T-helper 1 cell treated with Interleukin-12 subunit alpha and Interleukin-12 subunit beta and Interleukin-4 antibody, amounts not matched to agents 30 ng/mL and 1 ng/mL, for 36 hours (primary cell): ENCODE measurements at regions not wholly inside any gene's neighbourhood (a gene's known extent, or its start where the extent isn't known, plus 50 kb on each side); places are given as distances from the start of the nearest gene placed in this dataset.

Source experiments
- intact Hi-C: fragments of 100-400 bp; cut with micrococcal nuclease; formaldehyde crosslinking; loops from one replicate; pipeline ENCODE4 v1.15.1; 2024

DNA sequence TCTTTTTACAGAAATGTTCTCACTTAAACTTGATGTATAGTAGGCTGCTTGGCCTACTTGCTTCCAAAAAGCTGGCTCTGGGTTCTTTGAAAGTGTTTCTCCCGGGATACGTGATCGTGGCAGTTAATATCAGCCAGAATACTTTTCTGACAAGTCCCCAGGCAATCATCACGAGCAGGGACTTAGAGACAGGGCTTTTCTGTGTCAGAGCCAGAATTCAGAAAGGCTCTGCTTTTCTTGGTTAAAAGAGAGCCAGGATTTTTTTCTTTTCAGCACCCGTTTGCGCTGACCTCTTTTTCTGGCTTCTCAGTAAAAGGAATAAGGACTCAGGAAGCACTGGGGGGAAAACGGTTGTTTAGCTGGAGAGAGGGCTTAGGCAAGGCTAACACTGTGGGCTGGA is 57.8 kb upstream of the ARHGAP5 start:
- intact Hi-C loops = no loop called here

DNA sequence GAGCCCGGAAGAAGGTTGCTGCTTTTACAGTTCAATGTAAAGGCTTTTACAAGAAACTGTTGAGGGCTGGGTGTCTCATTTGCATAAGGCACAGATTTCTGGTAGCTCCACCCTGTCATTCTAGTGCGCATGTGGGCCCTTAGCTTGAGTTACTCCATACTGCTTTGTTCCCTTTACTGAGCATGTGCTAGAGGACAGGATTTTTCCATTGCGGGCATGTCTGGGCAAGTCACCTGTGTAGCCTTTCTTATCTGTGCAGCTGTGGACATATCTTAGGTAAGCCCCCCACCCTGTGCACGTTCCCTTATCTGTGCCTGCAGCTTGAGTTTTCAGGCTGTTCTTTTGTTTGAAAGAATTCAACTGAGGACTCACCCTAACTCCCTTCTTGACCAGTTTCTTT is 56.2 kb upstream of the ARHGAP5 start:
- intact Hi-C loops = no loop called here

DNA sequence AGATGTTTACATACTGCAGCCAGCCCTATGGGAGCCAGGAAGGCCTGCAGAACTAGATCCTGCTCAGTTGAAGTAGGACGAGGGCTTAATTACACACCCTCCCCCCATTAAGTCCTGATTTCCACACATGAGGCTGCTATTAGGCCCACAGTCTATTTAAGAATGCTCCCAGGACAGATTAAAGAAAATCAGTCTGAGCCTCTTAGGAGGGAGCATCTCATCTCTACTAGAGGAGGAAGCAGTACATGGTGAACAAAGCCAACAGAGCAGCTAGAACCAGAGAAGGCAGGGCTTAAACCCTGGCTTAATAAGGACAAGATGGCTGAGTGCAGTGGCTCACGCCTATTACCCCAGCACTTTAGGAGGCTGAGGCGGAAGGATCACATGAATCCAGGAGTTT is 55.8 kb upstream of the ARHGAP5 start:
- intact Hi-C loops = no loop called here

DNA sequence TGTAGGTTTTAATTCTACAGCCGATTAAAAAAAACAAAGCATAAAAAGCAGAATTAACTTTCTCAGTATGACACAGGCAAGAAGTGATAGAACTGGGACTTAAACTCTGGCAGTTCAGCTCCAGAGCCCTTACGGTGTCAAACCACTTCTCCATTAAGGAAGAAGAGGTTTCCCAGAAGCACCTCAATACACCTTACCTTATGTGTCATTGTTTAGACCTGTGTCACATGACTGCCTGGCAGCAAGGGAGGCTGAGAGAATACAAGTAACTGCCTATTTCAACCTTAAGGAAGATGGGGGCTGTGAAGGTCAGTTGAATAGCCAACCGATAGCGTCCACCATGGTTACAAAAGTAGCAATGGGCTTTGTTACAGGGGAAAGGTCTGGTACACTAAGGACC is 54.6 kb upstream of the ARHGAP5 start:
- intact Hi-C loops = no loop called here

DNA sequence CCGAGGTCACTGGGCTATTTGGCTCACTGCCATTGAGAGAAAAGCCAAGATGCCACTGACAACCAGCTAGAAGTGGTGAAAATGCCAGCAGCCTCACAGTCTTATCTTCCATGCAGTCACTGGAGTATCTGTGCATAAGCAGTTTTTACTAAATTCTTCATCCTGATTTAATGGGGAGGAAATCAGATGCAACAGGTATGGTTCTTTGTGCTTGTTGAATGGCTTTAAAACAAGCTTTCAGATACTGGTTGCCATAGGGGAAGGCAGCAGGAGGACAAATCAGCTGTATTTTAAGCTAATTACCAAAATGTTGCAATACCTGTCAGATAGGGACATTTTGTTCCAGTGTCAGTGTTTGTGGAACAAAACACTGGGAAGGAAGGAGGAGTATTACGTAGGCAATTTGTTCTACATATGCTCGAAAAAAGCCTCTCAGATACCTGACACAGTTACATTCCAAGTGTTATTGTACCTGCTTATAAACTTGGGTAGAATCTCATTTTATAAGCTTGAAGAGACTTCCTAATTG is 54.1 kb upstream of the ARHGAP5 start:
- intact Hi-C loops = no loop called here

DNA sequence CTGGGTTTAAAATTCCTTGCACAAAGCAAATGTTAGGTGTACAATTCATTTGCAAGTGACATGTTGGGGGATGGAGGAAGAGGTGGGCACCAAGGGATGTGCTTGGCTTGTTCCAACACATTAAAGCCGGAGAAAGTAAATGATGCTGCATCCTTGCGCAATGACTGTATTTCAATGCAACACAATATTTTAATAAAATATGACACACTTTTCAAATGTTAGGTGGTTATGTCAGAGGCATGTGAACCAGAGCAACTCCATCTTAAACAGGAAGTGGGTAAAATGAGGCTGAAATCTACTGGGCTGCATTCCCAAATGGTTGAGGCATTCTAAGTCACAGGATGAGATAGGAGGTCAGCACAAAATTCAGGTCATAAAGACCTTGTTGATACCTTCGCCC is 53.6 kb upstream of the ARHGAP5 start:
- intact Hi-C loops = no loop called here

DNA sequence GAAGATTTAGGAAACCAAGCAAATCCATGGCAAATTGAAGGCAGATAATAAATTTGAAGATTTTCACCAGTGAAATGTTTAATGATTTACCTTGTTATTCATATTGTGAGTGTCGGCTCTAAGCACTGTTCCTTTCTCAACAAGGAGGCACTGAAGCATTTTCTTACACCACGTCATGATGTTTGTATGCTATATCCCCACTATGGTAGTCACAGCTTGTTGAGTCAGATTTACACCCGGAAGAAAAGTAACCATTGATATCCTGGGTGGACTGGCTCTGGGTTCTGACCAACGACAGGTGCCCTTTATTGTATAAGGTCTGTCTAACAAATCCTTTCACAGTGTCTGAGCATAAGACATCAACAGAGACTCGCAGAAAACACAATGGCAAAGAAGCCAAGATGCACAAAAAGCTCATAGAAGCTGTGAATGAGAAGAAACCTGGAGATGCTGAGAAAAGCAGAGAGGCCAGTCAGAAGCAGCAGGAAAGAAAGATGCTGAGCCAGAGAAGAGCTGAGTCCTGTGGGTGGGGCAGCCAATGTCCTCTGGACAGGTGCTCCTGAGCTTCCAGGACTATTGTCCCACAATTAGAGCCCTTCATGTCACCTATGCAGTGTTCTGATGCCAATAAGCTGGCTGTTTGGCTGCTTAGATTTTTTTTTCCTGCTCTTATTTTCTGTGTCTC is 49.7 kb upstream of the ARHGAP5 start:
- intact Hi-C loops = no loop called here
